WTC11 (cell line): ENCODE measurements at regions not wholly inside any gene's neighbourhood (a gene's known extent, or its start where the extent isn't known, plus 50 kb on each side); places are given as distances from the start of the nearest gene placed in this dataset.

Experiments
- ATF1 ChIP-seq: sonication (generic); formaldehyde crosslinking; IDR thresholded peaks from 2 replicates; pipeline ENCODE4 v1.8.1; 2023; ENCODE audit warnings: mild to moderate bottlenecking, moderate library complexity, missing genetic modification reagents
- GABPB1 ChIP-seq: sonication (generic); formaldehyde crosslinking; IDR thresholded peaks from 2 replicates; pipeline ENCODE4 v1.8.1; 2023; ENCODE audit warnings: mild to moderate bottlenecking, missing genetic modification reagents
- PRRX2 ChIP-seq: fragments of 250-450 bp; sonication (Bioruptor Pico); IDR thresholded peaks from 2 replicates; pipeline ENCODE4 v1.8.0; 2021; ENCODE audit warnings: mild to moderate bottlenecking
- RELA ChIP-seq: sonication (generic); formaldehyde crosslinking; IDR thresholded peaks from 2 replicates; pipeline ENCODE4 v1.8.1; 2022; ENCODE audit warnings: missing genetic modification reagents, mild to moderate bottlenecking, borderline replicate concordance
- ZNF121 ChIP-seq: sonication (generic); formaldehyde crosslinking; IDR thresholded peaks from 2 replicates; pipeline ENCODE4 v1.8.0; 2023; ENCODE audit warnings: missing genetic modification reagents
- TF ChIP-seq, protein P1 (sequence below): fragments of 200-600 bp; IDR thresholded peaks from 2 replicates; pipeline ENCODE4 v1.8.0; 2022; ENCODE audit warnings: antibody characterized with exemption
- TF ChIP-seq, protein P2 (sequence below): sonication (generic); formaldehyde crosslinking; IDR thresholded peaks from 2 replicates; pipeline ENCODE4 v1.8.0; 2022; ENCODE audit warnings: mild to moderate bottlenecking, missing genetic modification reagents

DNA sequence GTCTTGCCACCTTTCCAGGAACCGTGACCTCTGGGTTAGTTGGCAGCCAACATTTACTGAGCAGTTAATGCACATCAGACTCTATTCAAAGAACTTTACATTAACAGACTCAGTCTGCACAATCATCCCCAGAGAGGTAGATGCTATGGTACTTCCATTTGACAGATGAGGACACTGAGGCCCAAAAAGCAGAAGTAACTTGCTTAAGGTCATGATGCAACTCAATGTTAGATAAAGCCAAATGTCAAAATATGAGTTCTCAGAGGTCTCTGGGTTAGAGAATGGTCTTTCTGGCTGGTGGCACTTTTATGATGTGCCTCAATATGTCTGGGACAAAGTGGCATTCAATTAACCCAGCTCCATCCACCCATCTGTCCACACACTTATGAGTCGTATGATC, 450.0 kb downstream of the MIAT start:
- TF ChIP-seq, protein P1, sequence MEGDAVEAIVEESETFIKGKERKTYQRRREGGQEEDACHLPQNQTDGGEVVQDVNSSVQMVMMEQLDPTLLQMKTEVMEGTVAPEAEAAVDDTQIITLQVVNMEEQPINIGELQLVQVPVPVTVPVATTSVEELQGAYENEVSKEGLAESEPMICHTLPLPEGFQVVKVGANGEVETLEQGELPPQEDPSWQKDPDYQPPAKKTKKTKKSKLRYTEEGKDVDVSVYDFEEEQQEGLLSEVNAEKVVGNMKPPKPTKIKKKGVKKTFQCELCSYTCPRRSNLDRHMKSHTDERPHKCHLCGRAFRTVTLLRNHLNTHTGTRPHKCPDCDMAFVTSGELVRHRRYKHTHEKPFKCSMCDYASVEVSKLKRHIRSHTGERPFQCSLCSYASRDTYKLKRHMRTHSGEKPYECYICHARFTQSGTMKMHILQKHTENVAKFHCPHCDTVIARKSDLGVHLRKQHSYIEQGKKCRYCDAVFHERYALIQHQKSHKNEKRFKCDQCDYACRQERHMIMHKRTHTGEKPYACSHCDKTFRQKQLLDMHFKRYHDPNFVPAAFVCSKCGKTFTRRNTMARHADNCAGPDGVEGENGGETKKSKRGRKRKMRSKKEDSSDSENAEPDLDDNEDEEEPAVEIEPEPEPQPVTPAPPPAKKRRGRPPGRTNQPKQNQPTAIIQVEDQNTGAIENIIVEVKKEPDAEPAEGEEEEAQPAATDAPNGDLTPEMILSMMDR, result no peak
- TF ChIP-seq RELA (CRISPR knock-in tag), result no peak
- TF ChIP-seq GABPB1 (CRISPR knock-in tag), result no peak
- TF ChIP-seq ATF1 (CRISPR knock-in tag), result no peak
- no peak for TF ChIP-seq PRRX2
- TF ChIP-seq ZNF121 (CRISPR knock-in tag), result no peak
- TF ChIP-seq, protein P2, sequence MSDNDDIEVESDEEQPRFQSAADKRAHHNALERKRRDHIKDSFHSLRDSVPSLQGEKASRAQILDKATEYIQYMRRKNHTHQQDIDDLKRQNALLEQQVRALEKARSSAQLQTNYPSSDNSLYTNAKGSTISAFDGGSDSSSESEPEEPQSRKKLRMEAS, result no peak
